T-helper 2 cell treated with Interferon-gamma antibody and Interleukin-4, amounts not matched to agents 100 ng/mL and 5 ng/mL, for 36 hours (primary cell): ENCODE measurements at regions not wholly inside any gene's neighbourhood (a gene's known extent, or its start where the extent isn't known, plus 50 kb on each side); places are given as distances from the start of the nearest gene placed in this dataset.

ENCODE experiments used
- intact Hi-C: fragments of 100-400 bp; cut with micrococcal nuclease; formaldehyde crosslinking; loops from one replicate; pipeline ENCODE4 v1.15.1; 2023

DNA sequence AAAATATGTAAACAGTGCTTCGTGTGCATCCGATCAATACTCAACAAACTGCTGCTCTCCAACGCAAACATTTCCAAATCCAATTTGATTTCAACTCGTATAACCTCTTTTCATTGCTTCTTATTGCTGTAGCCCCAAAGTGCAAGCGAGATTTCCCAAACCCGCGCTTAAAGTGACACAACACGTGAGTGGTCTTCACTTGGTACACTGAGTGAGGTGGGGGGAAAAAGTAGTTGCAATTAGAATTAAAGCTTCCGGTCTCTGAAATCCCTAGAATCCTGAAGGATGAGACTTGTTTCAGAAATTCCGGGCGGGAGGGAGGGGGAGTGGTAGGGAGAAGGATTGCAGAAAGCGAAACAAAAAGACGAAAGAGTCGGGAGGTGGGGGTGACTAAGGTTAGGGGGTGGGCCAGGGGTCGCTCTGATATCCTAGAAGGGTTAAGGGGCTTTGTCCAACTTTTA is 387.5 kb downstream of the BCAT1 start:
- intact Hi-C loops, result loop anchor here (10.0 kb wide), 1 partner anchor 273 kb away; no protein-coding TSS in a partner anchor

DNA sequence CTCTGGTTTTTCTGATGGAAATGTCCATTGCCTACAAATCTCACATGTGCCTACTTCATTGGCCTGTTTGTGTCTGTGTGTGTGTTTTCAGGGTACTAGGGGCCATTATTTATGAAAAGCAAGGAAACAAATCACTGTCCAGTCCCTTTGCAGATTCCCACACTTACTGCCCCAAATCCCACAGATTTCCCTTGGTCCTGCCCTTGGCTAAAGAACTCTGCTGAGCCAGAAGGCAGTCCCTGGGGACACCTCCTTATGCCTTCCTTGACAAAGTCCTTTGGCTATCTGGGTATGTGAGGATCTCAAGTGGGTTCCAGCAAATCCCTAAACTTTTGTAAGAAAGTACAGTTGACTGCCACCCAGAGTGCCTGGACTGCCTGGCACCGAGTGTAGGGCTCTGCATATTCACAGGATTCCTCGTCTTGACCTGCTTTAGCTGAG is 388.1 kb downstream of the BCAT1 start:
- intact Hi-C loops, result loop anchor here (10.0 kb wide), 1 partner anchor 274 kb away; no protein-coding TSS in a partner anchor

DNA sequence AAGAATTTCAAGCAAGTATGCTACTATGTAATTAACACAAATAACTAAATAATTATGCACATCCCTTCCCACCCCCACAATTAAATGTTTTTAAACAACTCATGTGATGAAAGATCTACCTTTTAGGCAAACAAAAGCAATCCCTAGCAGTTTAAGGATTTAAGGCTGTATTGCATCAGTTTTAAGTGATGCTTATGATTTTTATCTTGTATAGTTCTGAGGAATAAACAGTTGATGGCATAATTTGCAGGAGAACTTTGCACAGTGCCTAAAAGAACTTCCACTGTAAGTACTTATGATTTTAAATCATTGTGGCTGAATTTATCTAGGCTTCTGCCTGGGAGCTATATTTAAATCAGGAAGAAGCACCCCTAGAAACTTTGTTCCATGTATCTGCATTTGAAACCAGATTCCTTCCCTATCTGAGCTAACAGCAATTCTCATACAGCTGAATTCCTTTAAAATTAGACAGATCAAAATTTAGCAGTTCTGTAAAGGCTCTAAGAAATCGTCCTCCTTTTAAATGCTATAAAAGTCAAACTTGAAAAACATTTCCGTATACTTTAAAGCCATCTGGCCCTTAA is 388.6 kb downstream of the BCAT1 start:
- intact Hi-C loops, result loop anchor here (10.0 kb wide), 1 partner anchor 275 kb away; no protein-coding TSS in a partner anchor

DNA sequence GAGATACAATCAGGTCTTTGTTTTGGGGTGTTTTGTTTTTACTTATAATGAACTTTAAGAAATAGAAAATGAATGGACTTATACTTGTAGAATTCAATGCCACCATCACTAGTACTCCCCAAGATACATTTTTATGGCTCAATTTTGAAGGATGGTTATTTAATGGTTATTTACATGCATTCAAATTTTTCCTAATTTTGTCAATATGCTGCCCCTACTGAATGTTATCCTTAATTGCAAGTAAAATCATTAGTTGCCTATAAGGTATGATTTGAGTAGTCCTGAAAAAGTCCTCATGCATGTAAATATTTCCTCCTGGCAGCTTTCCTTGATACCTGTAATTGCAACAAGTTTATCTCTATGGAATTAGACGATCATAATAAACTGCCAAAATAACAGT is 391.2 kb downstream of the BCAT1 start:
- intact Hi-C loops, result no loop called here

DNA sequence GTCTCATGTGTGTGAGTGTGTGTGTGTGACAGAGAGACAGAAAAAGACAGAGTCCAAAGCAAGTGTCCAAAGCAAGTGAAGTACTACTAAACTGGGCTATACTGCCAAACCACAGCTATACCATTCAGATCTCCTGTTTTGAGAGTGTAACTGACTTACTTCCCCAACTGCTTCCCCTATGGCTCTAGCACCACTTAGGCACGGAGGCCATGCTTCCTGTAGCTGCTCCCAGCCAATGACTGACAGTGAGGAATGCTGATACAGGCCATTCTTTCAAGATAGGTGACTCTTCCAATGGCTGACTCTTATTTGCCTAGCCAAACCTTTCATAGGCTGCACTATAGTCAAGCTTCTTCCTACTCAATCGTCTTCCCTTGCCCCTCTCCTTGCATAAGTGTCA is 393.2 kb downstream of the BCAT1 start:
- intact Hi-C loops, result no loop called here

DNA sequence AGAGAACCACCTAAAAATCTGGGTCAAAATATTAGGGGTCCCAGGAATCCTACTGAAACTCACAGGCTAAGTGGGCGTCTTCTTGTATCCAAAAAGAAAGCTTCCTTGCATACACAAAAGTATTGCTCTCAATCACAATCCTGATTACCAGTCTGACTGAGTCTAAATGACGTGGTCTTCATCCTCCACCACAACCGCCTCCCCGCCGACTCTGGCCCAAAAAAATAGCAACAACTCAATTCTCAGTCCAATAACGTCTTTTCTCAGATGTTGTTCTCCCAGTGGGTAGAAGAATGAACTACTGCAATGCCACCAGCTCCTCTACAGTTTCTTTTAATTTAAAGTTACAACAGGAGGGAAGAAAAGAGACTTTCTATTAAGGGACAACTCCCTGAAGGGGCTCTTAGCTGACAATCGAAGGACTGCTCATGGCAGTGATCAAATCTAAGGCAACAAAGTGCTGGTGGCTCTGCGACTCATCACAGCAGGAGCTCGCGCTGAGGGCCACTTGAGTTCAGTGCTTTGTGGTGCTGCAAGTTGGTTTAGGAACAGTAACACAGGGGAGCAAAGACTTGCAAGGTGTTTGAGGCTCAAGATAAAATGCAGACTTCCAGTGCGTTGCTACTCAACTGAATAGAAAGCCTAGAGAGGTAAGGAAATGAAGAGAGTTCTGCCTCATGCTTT is 394.1 kb downstream of the BCAT1 start:
- intact Hi-C loops, result no loop called here

DNA sequence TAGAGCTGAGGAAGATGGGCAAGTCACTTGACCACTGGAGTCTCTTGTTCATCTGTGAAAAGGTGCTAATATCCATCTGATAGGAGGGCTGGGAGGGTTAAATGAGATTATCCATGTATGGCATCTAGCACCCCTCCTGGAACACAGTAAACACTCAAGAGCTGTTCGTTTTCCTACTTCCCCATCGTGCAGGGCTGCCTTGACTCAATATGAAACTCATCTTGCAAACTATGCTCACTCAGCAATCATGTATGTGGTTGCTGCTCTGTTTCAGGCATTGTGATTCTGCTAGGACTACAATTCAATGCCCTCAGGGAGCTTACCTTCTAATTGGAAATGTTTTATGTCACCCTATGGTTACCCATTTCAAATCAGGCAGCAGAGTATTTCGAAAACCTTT is 395.6 kb downstream of the BCAT1 start:
- intact Hi-C loops, result no loop called here

DNA sequence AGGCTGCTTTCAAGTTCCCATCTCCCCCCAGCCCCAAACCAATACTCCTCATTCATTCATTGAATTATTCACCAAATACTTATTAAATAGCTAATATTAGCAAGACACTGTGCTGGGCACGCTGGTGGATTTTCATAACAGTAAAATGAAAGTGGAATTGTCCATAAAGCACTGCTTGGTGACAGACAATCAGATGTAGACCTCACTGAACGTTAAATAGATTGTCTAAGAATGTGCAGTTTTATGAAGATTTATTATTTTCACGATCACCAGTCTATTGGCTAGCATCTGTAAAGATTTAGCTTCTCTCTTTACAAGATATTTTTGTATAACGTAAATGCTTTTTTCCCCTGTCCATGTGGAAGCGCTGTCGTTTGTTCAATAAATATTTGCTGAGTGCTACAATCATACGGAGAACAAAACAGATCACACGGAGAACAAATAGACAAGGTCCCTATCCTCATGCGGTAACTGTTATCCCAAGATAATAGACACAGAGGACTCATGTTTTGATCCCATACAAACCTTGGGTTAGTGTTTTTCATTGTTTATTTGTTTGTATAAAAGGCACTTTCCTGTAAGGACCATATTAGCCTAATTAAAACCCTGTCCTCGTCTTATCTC is 397.6 kb downstream of the BCAT1 start:
- intact Hi-C loops, result no loop called here

DNA sequence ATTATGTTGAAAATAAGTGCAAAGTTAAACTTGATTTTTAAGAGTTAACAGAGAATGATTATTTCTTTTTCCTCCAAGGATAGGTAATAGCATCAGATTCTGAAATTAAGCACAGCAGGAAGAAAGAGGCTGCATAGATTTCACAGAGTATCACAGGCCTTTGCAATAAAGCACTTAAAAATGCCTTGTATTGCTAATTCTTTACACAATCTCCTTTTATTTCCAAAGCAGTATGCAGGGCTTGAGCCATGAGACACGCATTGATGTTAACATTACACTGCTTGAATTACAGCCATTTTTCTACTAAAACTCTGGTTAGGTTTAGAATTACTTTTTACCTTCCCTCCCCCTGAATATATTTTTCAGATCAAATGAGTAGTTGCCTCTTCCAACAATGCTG is 398.3 kb downstream of the BCAT1 start:
- intact Hi-C loops, result no loop called here

DNA sequence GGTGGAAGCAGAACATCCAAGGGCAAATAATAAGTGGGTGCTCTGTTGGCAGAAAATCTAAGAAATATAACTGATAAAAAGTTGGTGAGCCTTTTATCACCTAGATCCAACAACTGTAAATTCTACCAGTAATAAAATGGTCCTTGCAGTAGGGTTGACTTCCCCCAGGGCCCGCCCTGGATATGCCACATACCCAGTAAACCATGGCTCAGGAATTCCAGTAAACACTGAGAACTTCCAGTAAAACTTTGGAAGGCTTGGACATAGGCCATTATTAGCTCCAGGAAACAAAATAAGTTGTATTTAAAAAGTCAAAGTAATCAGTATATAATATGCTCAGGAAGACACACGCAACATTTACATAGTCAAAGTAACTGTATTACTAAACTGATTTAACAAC is 402.2 kb downstream of the BCAT1 start:
- intact Hi-C loops, result no loop called here

DNA sequence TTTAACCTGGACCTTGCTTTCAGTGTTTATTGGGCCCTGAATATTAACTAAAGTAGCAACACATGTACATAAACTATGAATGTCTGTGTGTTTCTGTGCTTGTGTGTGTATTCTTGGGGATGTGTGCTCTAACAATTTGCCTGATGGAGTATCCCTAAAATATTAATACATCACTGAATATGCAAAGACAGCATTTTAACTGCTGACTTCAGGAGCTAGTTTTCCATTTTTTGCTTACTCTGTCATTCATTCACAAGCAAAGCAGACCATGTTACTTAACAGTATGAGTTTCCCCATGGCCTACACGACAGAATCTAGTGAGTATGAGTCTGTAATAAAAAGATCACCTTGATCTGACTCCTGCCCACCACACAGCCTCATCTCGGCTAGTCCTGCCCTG is 402.8 kb downstream of the BCAT1 start:
- intact Hi-C loops, result no loop called here

DNA sequence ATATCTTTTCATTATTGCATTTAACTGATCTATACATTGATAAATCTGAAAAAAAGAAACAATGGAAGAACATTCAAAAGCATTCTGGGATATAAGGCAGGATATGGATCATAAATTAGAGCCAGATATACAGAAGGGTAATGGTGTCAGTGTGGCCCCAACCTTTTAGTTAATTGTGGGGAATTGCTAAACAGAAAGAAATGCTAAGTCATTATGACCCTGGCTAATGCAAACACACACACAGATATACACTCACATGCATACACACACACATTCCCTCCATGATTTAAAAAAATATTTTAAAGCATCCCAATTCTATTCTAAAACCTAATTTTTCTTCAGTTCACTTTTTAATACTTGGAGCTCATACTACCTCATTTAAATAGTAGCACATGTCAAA is 404.5 kb downstream of the BCAT1 start:
- intact Hi-C loops, result no loop called here

DNA sequence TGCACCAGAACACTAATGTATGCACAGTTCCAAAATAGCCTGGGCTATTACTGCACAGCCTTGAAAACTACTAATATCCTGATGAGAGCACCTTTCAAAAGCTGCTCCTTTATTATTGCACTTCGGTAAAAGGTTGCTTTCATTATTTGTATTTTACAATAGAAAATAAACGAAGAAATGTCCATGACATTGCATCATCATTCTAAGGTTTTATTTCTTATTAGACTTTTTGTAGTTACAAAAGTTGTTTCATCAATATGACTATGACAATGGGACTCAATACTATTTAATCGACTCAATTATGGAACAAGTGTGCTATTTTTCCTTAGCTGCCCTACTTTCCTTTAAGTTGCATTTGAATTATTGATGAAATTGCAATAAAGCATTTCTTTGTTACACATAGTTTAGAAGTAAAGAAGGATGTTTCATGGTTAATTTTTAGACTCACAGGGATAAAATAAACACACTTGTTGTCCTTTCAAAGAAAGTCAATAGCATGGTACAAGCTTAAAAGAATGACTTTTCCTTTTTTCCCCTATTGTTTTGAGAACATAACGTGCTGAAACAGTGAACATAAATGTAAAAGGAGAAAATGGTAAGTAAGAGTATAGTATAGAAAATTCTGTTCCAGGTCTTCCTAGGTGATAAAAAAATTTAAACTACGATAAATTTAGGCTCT is 407.6 kb downstream of the BCAT1 start:
- intact Hi-C loops, result no loop called here

DNA sequence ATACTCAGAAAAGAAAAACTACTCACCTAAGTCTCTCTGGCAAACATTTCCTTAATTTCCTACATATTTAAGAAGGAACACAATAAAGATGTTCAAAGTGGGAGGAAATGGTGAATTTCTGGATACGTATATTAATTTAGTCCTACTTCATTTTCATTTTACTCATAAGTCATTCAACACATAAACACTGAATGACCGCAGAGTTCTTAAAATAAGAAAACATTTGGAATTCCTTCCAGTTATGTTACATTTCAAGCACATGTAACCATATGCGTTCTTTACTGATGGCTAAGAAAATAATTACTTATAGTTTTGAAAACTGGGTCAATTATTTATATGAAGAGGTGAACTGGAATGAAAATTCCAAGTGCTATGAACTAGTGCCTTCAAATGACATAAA is 409.3 kb downstream of the BCAT1 start:
- intact Hi-C loops, result no loop called here

DNA sequence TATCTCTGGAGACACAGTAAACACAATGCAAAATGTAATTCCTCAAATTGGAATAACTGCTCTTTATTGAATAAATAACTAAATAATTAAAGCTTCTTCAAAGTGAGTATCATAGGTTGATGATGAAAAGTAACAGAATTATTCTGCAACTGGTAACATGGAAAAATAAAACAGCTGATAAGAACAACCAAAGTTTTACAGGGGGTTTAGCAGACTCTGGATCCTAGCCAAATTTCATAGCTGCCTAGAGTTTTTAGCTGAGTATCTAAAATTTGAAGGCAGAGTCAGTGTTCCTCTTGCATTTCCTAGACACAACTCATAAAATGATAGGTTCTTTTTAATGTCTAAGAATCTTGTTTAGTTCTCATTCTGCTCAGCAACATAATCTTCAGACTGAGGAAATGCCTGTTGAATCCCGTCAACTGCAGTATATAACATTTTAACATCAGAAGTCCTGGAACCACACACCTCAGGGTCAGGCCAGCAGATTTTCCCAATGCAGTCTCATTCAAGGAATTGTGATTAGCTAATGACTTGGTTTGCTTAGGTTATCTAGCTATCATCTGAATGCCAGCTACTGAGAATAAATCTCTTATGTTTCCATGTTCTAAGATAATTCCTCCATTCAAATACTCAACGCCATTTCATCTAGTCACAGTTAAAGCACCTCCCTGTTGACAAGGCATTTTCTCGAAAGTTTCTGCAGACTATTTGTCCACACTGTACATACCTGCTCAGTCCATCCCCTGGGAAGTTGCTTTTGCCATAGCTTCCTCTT is 411.6 kb downstream of the BCAT1 start:
- intact Hi-C loops, result no loop called here

DNA sequence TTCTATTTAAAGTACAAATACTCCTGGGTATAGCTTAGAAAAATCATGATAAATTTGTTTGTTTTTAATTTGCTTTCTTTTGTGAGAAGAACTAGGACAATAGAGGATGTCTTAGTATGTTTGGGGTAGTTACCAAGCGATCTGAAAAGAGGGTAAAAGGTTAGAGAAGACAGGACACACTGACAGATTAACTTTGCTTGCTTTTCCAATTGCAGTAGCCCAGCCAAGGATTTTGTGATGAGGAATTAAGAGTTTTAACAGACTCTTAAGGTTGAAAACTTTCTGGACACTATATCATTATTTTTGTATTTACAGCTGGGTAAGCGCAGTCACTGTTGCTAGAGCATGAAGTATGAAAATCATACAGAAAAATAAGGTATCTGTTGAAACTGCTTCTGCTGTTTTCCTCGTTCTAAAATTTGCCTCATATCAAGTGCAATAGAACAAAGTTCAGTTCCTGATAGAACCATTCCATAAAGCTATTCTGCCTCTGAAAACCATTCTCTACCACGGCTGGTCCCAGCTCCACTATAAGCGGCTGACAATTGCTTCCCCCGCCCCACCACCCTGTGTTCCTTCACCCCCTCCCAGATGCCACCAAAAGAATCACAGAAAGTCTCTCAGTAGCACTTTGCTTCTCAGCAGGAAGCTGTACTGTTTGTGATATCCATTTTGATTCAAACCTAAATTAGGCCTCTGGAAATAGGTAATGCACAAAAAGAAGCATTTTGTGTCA is 413.4 kb downstream of the BCAT1 start:
- intact Hi-C loops, result no loop called here

DNA sequence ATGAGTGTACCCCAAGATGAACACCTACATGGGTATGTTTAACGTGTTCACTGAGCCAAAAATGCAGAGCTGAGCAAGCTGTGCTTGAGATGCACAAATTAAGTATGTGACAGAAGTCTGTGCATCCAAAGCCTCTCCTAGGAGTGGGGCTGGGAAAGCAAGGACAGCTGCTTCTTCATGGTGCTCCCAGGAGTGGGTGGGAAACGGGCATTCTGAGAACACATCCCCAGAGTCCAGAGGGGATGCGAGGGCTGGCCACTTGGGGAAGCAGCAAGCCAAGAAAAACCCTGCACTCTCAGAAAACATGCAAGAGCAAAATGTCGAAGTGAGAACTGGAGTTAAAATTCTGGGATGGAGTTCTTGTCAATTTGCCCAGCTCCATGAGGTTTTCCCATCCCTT is 414.3 kb downstream of the BCAT1 start:
- intact Hi-C loops, result no loop called here

DNA sequence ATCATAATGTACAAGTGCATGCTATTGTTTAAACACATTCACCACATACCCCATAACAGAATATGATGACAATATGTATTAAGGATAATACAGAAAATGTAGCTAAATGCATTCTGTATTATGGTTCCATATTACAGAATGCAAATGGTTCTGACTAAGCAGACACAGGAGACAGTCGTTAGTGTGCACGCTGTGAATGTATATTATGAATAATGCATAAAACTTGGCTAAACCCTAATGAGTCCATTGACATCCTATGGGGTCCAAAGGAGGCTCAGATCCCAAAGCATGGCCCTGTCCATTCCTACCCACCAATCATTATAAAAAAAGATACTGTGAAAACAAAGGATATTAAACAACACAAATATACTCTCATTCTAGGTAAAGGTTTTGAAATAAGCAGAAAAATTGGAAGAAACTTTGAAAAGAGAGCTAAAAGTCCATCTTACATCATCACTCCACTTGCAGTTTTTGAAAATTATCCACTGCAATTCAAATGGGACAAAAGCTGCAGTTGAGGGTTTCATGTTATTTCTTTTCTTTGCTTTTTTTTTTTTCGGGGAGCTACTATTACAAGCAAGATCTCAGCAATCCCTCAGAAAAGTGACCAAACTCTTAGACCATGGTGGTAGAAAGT is 415.1 kb downstream of the BCAT1 start:
- intact Hi-C loops, result no loop called here

DNA sequence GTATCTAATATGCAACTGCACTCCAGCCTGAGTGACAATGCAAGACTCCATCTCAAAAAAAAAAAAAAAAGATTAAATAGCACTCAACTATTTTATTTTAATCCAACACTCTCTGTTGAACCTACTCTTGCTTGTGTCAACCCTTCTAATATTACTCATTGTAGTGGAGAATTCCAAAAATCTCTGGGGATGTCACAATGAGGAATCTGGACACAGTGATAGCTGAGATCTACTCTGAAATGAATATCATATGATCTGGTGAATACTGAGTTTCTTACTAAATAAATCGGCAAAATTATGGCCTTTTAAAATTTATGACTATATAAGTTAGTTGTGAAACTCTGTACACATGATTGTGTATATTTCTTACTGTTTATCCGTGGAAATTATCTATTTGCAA is 418.2 kb downstream of the BCAT1 start:
- intact Hi-C loops, result no loop called here

DNA sequence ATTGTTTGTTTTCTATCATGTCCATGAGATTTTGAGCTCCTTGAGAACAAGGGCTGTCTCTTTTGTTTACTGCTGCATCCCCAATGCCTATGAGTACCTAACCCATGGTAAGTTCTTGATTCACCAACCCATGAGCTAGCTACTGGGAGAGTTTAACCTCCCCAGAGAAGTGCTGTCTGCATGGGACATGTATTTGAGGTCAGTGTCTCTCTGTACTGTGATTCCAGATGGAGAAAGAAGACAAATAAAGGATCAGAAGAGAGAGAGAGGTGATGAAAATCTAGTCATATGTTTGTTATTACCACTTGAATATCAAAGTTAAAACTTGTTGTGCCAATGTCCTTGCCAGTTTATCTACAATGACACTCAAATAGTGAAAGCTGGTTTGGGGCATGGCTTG is 421.8 kb downstream of the BCAT1 start:
- intact Hi-C loops, result no loop called here
